Activated CD4-positive, alpha-beta T cell treated with anti-CD3 and anti-CD28 coated beads, Interleukin-2, Interleukin-4, amounts not matched to agents 100 ng/mL and 50 ng/mL, durations not matched to agents 16 hours and 8 hours (primary cell): ENCODE measurements at regions not wholly inside any gene's neighbourhood (a gene's known extent, or its start where the extent isn't known, plus 50 kb on each side); places are given as distances from the start of the nearest gene placed in this dataset.

ENCODE experiments used
- DNase-seq: peaks from one replicate; pipeline ENCODE4 v3.0.0-alpha.2; 2020; ENCODE audit warnings: low spot score

- DNase-seq = no peak
Measured at GRCh38 chr2:200013906-200014305, 58.5 kb downstream of the MAIP1 start.

- DNase-seq = no peak
Measured at GRCh38 chr2:200021449-200022114, 66.2 kb downstream of the MAIP1 start.

- DNase-seq = no peak
Measured at GRCh38 chr2:200022511-200022910, 67.1 kb downstream of the MAIP1 start.

- DNase-seq = no peak
Measured at GRCh38 chr2:200023570-200023969, 68.2 kb downstream of the MAIP1 start.

- DNase-seq = no peak
Measured at GRCh38 chr2:200025717-200026116, 70.3 kb downstream of the MAIP1 start.

GRCh38 chr2:200026332-200027230 lies 71.2 kb downstream of the MAIP1 start:
- DNase-seq = no peak

- no peak for DNase-seq
Measured at GRCh38 chr2:200028998-200029397, 73.6 kb downstream of the MAIP1 start.

GRCh38 chr2:200032895-200033294 lies 77.5 kb downstream of the MAIP1 start:
- DNase-seq = no peak

GRCh38 chr2:200033929-200034328 lies 78.5 kb downstream of the MAIP1 start:
- no peak for DNase-seq

- DNase-seq = no peak
Measured at GRCh38 chr2:200034816-200035215, 79.4 kb downstream of the MAIP1 start.

- no peak for DNase-seq
Measured at GRCh38 chr2:200039724-200040650, 84.6 kb downstream of the MAIP1 start.

GRCh38 chr2:200040831-200041230 lies 85.4 kb downstream of the MAIP1 start:
- DNase-seq = no peak

- DNase-seq = no peak
Measured at GRCh38 chr2:200041639-200042038, 86.3 kb downstream of the MAIP1 start.

GRCh38 chr2:200042102-200042735 lies 86.8 kb downstream of the MAIP1 start:
- no peak for DNase-seq

- DNase-seq = no peak
Measured at GRCh38 chr2:200042944-200043343, 87.6 kb downstream of the MAIP1 start.

GRCh38 chr2:200044453-200044852 lies 89.1 kb downstream of the MAIP1 start:
- no peak for DNase-seq

GRCh38 chr2:200048421-200048820 lies 93.0 kb downstream of the MAIP1 start:
- no peak for DNase-seq

GRCh38 chr2:200049086-200049485 lies 93.7 kb downstream of the MAIP1 start:
- DNase-seq = no peak

GRCh38 chr2:200050921-200051610 lies 95.7 kb downstream of the MAIP1 start:
- DNase-seq = no peak

GRCh38 chr2:200051611-200051945 lies 96.2 kb downstream of the MAIP1 start:
- DNase-seq = no peak

GRCh38 chr2:200052627-200053026 lies 97.2 kb downstream of the MAIP1 start:
- DNase-seq = no peak
